Astrocyte of the spinal cord (primary cell): ENCODE measurements at regions not wholly inside any gene's neighbourhood (a gene's known extent, or its start where the extent isn't known, plus 50 kb on each side); places are given as distances from the start of the nearest gene placed in this dataset.

ENCODE experiments used
- DNase-seq: peaks from one replicate; pipeline ENCODE4 v3.0.0; 2011; ENCODE audit warnings: low read depth, low spot score
- H3K4me3 ChIP-seq: 2 replicates; pipeline ENCODE4 v1.5.1; 2011; ENCODE audit warnings: low read depth, mild to moderate bottlenecking, low read length, moderate library complexity
- in situ Hi-C: cut with HindIII; loops from 2 replicates; pipeline ENCODE4 v1.10.0; 2017; ENCODE audit warnings: low sequenced_read_pairs
- TF ChIP-seq, protein P1 (sequence below): IDR thresholded peaks from 2 replicates; pipeline ENCODE4 v1.5.1; 2012; ENCODE audit warnings: low read depth, mild to moderate bottlenecking, low read length, inconsistent platforms

DNA sequence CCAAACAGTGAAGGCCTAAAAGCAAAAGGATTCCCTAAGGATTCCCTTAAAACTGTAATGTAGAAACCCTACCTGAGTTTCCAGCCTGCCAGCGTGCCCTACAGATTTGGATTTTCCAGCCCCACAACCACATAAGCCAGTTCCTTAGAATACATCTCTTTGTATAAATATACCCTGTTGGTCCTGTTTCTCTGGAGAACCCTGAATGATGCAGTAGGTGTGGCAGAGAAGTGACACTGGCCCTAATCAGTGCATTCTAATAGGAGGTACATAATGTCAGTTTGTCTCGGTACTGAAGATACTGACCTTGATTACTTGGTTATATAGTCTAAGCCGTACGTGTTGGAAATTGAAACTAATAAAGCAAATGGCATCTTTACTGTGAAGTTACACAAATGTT, 707.8 kb upstream of the SLC35B3 start:
- no peak overlapping the region for H3K4me3 ChIP-seq
- no peak for DNase-seq
- TF ChIP-seq, protein P1, sequence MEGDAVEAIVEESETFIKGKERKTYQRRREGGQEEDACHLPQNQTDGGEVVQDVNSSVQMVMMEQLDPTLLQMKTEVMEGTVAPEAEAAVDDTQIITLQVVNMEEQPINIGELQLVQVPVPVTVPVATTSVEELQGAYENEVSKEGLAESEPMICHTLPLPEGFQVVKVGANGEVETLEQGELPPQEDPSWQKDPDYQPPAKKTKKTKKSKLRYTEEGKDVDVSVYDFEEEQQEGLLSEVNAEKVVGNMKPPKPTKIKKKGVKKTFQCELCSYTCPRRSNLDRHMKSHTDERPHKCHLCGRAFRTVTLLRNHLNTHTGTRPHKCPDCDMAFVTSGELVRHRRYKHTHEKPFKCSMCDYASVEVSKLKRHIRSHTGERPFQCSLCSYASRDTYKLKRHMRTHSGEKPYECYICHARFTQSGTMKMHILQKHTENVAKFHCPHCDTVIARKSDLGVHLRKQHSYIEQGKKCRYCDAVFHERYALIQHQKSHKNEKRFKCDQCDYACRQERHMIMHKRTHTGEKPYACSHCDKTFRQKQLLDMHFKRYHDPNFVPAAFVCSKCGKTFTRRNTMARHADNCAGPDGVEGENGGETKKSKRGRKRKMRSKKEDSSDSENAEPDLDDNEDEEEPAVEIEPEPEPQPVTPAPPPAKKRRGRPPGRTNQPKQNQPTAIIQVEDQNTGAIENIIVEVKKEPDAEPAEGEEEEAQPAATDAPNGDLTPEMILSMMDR = no peak
- in situ Hi-C loops = no loop called here

- H3K4me3 ChIP-seq = no peak overlapping the region
- TF ChIP-seq, protein P1 = no peak
- in situ Hi-C loops = no loop called here
- peak; percentile 51 for DNase-seq
Observed at GRCh38 chr6:9140951-9141460, 705.7 kb upstream of the SLC35B3 start.

- DNase-seq = peak; percentile 16
- in situ Hi-C loops = no loop called here
- TF ChIP-seq, protein P1 = no peak
- H3K4me3 ChIP-seq = no peak overlapping the region
Observed at GRCh38 chr6:9140172-9140571, 704.8 kb upstream of the SLC35B3 start.

DNA sequence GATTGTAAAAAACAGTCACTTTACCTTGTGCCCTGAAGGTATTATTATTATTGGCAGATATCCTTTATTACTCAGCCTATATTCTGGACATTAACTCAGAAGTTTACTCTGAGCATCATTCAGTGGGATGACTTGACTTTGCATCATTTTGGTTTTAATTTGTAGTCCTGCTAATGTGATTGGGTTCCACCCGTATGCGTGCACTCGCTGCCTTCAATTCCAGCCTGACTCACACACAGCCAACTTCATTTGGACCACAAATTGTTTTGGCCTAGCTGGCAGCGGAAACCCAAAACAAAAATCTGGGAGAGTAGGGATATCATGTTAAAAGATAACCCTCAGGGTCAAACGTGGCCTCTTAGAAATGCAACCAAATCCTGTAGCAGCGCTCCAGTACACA, 704.4 kb upstream of the SLC35B3 start:
- H3K4me3 ChIP-seq = no peak overlapping the region

DNA sequence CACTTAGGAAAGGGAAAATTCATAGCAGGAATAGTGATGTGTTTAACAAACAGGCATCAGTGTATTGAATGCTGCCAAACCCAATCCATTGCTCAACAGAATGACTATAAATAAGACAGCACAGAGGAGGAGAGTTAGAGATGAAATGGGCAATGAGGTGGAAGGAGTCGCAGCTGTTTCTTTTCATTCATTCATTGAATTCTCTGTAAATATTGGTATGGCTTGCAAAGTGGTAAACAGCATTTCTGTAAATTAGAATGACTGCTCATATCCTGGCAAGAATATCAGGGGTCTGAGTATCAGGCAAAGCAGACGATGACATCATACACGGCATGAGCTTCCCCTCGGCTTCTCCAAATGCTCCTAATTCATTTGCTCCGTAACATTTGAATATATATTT, 703.6 kb upstream of the SLC35B3 start:
- TF ChIP-seq, protein P1 = no peak
- in situ Hi-C loops = no loop called here

More for the DNA sequence above, 704.4 kb upstream of the SLC35B3 start:
- DNase-seq = peak; percentile 58
- TF ChIP-seq, protein P1 = no peak
- in situ Hi-C loops = no loop called here

GRCh38 chr6:9136141-9136822, 700.9 kb upstream of the SLC35B3 start:
- in situ Hi-C loops = no loop called here
- TF ChIP-seq, protein P1 = no peak
- DNase-seq = no peak
- H3K4me3 ChIP-seq = no peak overlapping the region

More for the DNA sequence above, 703.6 kb upstream of the SLC35B3 start:
- peak; percentile 5 for DNase-seq
- no peak overlapping the region for H3K4me3 ChIP-seq
